Lower lobe of right lung (tissue), 2 donors: ENCODE measurements at regions not wholly inside any gene's neighbourhood (a gene's known extent, or its start where the extent isn't known, plus 50 kb on each side); places are given as distances from the start of the nearest gene placed in this dataset.

ENCODE experiments used
- ATAC-seq, 2 donors: fragments of 200-7000 bp; cut with Tn5 transposase; one replicate each; pipeline ENCODE4 v1.9.1; 2020 to 2022; ENCODE audit warnings: mild to moderate bottlenecking in 2 of 2, moderate library complexity in 2 of 2
- DNase-seq: peaks from one replicate; pipeline ENCODE4 v3.0.0-alpha.2; 2020
- H3K27ac ChIP-seq: fragments of 200-600 bp; one replicate; pipeline ENCODE4 v1.8.0; 2022
- H3K27me3 ChIP-seq: fragments of 200-600 bp; one replicate; pipeline ENCODE4 v1.8.0; 2022; ENCODE audit warnings: low read depth
- H3K36me3 ChIP-seq: fragments of 200-600 bp; one replicate; pipeline ENCODE4 v1.8.0; 2022; ENCODE audit warnings: mild to moderate bottlenecking
- H3K4me1 ChIP-seq: fragments of 200-600 bp; one replicate; pipeline ENCODE4 v1.8.0; 2022
- H3K4me3 ChIP-seq: fragments of 200-600 bp; one replicate; pipeline ENCODE4 v1.8.0; 2022; ENCODE audit warnings: mild to moderate bottlenecking
- H3K9me3 ChIP-seq: fragments of 200-600 bp; one replicate; pipeline ENCODE4 v1.8.0; 2022
- CTCF ChIP-seq: fragments of 200-600 bp; IDR thresholded peaks from one replicate; pipeline ENCODE4 v1.8.0; 2022; ENCODE audit warnings: antibody characterized with exemption, mild to moderate bottlenecking
- intact Hi-C: fragments of 100-400 bp; cut with DNase I; formaldehyde crosslinking; loops from one replicate; pipeline ENCODE4 v1.11.0; 2022
- donor health status: DM: no; HTN: yes; CAD: no; lungs with severe emphysema.

GRCh38 chr5:51472472-51472871, 89.2 kb downstream of the ISL1 start:
- H3K27ac ChIP-seq, result no peak overlapping the region
- no peaks in the 10 kb centered on the region for H3K9me3 ChIP-seq
- no peaks in the 10 kb centered on the region for H3K36me3 ChIP-seq
- ATAC-seq (no peak), DNase-seq (no peak)
- intact Hi-C loops, result no loop called here
- TF ChIP-seq CTCF, result no peak
- H3K27me3 ChIP-seq, result no peaks in the 10 kb centered on the region
- H3K4me3 ChIP-seq, result no peak overlapping the region
- H3K4me1 ChIP-seq, result no peaks in the 10 kb centered on the region

DNA sequence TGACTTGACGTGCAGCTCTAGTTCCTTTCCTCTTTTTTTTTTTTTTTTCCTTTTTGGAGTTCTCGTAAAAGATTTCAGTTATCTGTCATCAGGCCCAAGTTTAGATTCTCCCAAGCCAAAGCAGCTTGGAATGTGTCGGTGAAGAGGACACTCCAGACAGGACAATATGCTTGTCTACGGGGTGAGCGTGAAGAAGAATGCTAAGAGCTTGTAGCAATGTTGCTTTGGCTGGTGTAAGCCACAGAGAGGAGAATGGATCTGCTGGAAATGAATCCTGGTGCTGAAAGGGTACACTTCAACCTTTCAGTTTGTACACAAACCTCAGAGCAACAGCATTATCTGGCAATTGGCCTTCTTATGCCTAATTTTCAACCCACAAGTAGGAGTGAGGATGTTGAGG, 92.4 kb downstream of the ISL1 start:
- H3K9me3 ChIP-seq, result no peaks in the 10 kb centered on the region
- intact Hi-C loops, result no loop called here
- no peak overlapping the region for H3K4me3 ChIP-seq
- no peaks in the 10 kb centered on the region for H3K4me1 ChIP-seq
- ATAC-seq, result peak in 1 of 2 donors; percentile 24
- no peaks in the 10 kb centered on the region for H3K36me3 ChIP-seq
- H3K27ac ChIP-seq, result no peak overlapping the region
- no peak for TF ChIP-seq CTCF
- no peak for DNase-seq
- H3K27me3 ChIP-seq, result no peaks in the 10 kb centered on the region

DNA sequence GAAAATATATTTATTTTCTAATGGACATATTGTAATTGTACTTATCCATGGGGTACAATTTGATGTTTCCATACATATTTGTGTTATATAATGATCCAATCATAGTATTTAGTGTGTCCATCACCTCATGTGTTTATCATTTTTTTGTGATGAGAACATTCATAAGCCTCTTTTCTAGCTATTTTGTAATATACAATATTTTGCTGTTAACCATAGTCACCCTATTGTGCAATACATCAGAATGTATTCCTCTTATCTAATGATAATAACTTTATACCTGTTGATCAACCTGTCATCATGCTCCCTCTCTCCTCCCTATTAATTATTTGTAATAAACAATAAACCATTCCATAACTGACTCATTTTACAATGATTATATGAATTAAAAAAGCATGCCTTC, 93.2 kb downstream of the ISL1 start:
- intact Hi-C loops, result no loop called here
- DNase-seq (no peak), ATAC-seq (no peak)
- no peak overlapping the region for H3K27ac ChIP-seq
- no peak overlapping the region for H3K4me3 ChIP-seq
- H3K9me3 ChIP-seq, result no peaks in the 10 kb centered on the region
- H3K36me3 ChIP-seq, result no peaks in the 10 kb centered on the region
- no peaks in the 10 kb centered on the region for H3K27me3 ChIP-seq
- no peaks in the 10 kb centered on the region for H3K4me1 ChIP-seq
- TF ChIP-seq CTCF, result no peak

DNA sequence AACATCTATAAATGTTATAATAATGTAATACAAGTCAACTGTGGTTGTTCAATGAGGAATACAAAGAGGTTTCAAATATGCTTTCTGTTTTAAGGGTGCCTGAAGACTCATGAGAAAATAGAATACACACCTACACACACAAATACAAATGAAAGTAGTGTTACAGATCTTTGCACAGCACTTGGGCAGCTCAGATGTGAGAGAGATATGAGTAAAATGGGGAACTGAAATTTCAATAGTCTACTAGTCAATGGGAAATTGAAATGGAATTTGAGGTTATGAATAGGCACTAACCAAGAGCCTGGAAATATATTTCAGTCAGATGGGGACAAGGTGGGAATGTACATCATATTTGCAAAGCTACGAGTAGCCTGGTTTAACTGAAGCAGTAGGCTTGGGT, 96.6 kb downstream of the ISL1 start:
- H3K36me3 ChIP-seq, result no peaks in the 10 kb centered on the region
- H3K27me3 ChIP-seq, result no peaks in the 10 kb centered on the region
- no peak overlapping the region for H3K4me3 ChIP-seq
- DNase-seq (no peak), ATAC-seq (no peak)
- intact Hi-C loops, result no loop called here
- no peaks in the 10 kb centered on the region for H3K9me3 ChIP-seq
- no peak for TF ChIP-seq CTCF
- H3K4me1 ChIP-seq, result no peaks in the 10 kb centered on the region
- H3K27ac ChIP-seq, result no peak overlapping the region

GRCh38 chr5:51484326-51484725, 101.1 kb downstream of the ISL1 start:
- Histone ChIP-seq H3K4me3 (no peak overlapping the region), H3K9me3 (no peaks in the 10 kb centered on the region), H3K36me3 (no peaks in the 10 kb centered on the region), H3K4me1 (no peaks in the 10 kb centered on the region), H3K27ac (no peak overlapping the region), H3K27me3 (no peaks in the 10 kb centered on the region)
- TF ChIP-seq CTCF, result no peak
- no peak for ATAC-seq
- DNase-seq, result no peak
- intact Hi-C loops, result no loop called here

DNA sequence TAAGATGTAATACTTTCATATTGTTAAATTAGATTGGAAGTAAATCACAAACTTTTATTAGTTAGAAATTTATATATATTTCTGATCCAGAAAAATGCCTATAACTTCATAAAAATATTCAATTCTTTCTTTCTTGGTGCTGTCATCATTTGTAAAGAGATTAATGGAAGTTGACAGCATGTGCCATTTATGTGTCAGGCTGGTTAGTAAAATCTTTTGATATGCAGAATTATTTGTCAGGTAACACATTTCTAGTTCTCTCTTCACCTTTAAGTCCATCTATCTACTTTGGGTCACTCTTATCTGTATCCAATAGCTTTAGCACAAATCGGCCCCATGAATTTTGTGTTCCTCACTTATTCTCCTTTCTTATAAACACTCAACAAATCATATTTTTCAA, 102.9 kb downstream of the ISL1 start:
- DNase-seq (no peak), ATAC-seq (no peak)
- Histone ChIP-seq H3K27ac (no peak overlapping the region), H3K36me3 (no peaks in the 10 kb centered on the region), H3K4me3 (no peak overlapping the region), H3K4me1 (no peaks in the 10 kb centered on the region), H3K9me3 (no peaks in the 10 kb centered on the region), H3K27me3 (no peaks in the 10 kb centered on the region)
- intact Hi-C loops, result no loop called here
- no peak for TF ChIP-seq CTCF
